ENCODE measurements at regions not wholly inside any gene's neighbourhood (a gene's known extent, or its start where the extent isn't known, plus 50 kb on each side); places are given as distances from the start of the nearest gene placed in this dataset.

DNA sequence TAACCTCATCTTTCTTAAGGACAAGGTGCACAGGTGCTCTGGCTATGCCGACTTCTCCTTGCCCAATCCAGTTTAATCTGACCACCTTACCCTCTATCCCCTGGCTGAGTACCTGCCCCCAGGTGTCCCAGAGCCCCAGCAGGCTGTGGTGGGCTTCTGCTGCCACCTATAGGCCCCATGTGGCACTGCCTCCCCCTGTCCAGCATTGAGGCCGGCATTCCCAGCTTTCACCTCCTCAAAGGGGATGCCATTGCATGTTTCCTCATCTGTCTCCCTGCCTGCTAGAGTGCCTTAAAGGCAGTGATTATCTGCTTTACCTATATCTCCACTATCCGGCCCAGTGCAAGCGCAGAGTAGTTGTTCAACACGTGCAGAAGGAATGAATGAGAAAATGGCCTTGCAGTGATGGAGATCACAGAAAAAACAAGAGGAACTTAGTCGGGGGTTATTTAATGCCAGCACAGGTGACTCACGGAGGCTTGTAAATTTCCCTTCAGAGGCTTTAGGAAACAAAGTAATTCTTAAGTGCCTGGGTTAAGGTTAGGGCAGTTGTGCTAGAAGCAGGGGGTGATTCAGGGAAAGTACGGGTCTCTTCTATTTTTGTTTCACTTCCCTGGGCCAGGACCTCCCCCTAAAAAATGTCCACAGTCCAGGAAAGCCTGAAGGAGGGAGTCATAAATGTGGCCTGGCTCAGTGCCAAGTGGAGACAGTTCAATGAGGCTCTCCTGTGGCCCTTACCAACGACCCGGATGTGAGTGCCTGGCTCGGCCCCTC lies 131.8 kb upstream of the NGF start:
- H3K79me2 ChIP-seq (ENCODE audit: control insufficient read depth, insufficient read depth, low read length, unreplicated experiment), result no peaks in the 10 kb centered on the region
- peak overlapping the region; percentile 54 for H3K27ac ChIP-seq (ENCODE audit: low read depth, low read length)
- peaks cover 8% of the 10 kb centered on the region for H3K4me1 ChIP-seq (ENCODE audit: control insufficient read depth, insufficient read depth, low read length, unreplicated experiment)
- H3K36me3 ChIP-seq (ENCODE audit: insufficient read depth, low read length), result no peaks in the 10 kb centered on the region
- peak overlapping the region; percentile 31; the same call in 1 of the 2 replicates for H3K4me3 ChIP-seq (ENCODE audit: low read depth, low read length)
- H2AFZ ChIP-seq (ENCODE audit: low read length, unreplicated experiment), result peak overlapping the region; percentile 58
- H3K27me3 ChIP-seq (ENCODE audit: insufficient read depth, low read length), result no peaks in the 10 kb centered on the region

DNA sequence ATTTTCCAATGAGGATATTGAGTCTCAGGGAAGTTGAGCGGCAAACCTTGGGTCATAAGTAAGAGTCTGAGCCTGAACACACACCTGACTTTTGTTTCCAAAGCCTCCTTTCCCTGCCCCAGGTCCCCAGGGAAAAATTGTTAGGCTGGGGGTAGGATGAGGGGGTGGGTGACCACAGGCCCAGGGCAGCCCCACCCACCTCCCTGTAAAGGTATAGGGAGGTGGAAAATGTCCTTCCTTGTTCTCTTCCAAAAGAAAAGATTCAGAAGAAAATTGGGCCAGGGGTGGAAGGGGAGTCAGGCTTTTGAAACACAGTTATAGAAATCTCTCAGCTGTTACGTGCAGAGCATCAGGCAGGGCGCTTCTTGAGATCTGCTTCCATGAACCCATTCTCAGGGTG lies 129.7 kb upstream of the NGF start:
- H3K79me2 ChIP-seq (ENCODE audit: control insufficient read depth, insufficient read depth, low read length, unreplicated experiment), result no peaks in the 10 kb centered on the region
- H3K36me3 ChIP-seq (ENCODE audit: insufficient read depth, low read length), result no peaks in the 10 kb centered on the region
- H3K4me1 ChIP-seq (ENCODE audit: control insufficient read depth, insufficient read depth, low read length, unreplicated experiment), result peaks cover 8% of the 10 kb centered on the region
- no peaks in the 10 kb centered on the region for H3K27me3 ChIP-seq (ENCODE audit: insufficient read depth, low read length)
- no peak overlapping the region for H2AFZ ChIP-seq (ENCODE audit: low read length, unreplicated experiment)
- H3K27ac ChIP-seq (ENCODE audit: low read depth, low read length), result no peak overlapping the region
- H3K4me3 ChIP-seq (ENCODE audit: low read depth, low read length), result no peak overlapping the region

DNA sequence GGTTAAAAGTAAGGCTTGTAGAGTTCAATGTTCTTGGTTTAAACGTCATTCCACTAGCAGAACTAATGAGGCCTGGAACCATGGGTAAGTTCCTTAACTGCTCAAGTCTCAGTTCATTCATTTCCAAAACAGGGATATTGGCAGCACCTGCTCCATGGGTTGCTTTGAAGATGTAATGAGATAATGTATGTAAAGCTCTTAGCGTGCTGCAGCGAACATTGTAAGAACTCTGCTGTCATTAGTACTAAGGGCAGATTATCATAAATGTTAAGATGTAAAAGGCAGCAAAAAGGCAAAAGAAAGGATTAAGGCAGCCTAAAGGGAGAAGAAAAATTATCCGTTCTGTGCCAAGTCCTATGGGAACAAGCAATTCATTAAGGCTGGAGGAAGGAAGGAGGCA lies 129.1 kb upstream of the NGF start:
- Histone ChIP-seq H3K27ac (ENCODE audit: low read depth, low read length) (no peak overlapping the region), H3K79me2 (ENCODE audit: control insufficient read depth, insufficient read depth, low read length, unreplicated experiment) (no peaks in the 10 kb centered on the region), H3K4me1 (ENCODE audit: control insufficient read depth, insufficient read depth, low read length, unreplicated experiment) (peaks cover 8% of the 10 kb centered on the region), H2AFZ (ENCODE audit: low read length, unreplicated experiment) (no peak overlapping the region), H3K36me3 (ENCODE audit: insufficient read depth, low read length) (no peaks in the 10 kb centered on the region), H3K27me3 (ENCODE audit: insufficient read depth, low read length) (no peaks in the 10 kb centered on the region), H3K4me3 (ENCODE audit: low read depth, low read length) (no peak overlapping the region)

DNA sequence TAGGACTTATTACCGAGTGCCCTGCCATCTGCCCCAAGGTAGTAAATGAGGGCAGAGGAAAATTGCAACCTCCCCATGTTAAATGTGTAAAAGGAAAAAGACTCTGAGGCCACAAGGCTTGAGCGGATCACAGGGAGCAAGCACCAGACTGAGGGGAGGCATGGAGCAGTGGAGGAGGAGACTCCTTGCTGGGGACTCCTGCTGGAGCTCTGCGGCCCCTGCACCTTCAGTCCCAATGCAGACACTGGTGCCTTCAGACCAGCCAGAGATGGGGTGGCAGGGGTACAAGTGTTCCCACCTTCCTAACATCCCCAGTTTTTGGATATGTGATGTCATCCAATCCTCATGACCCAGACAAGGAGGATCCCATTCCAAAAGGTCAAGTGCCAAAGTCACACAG lies 128.4 kb upstream of the NGF start:
- H3K79me2 ChIP-seq (ENCODE audit: control insufficient read depth, insufficient read depth, low read length, unreplicated experiment), result no peaks in the 10 kb centered on the region
- H3K27ac ChIP-seq (ENCODE audit: low read depth, low read length), result no peak overlapping the region
- H3K36me3 ChIP-seq (ENCODE audit: insufficient read depth, low read length), result no peaks in the 10 kb centered on the region
- peaks cover 8% of the 10 kb centered on the region for H3K4me1 ChIP-seq (ENCODE audit: control insufficient read depth, insufficient read depth, low read length, unreplicated experiment)
- no peaks in the 10 kb centered on the region for H3K27me3 ChIP-seq (ENCODE audit: insufficient read depth, low read length)
- no peak overlapping the region for H2AFZ ChIP-seq (ENCODE audit: low read length, unreplicated experiment)
- H3K4me3 ChIP-seq (ENCODE audit: low read depth, low read length), result no peak overlapping the region

DNA sequence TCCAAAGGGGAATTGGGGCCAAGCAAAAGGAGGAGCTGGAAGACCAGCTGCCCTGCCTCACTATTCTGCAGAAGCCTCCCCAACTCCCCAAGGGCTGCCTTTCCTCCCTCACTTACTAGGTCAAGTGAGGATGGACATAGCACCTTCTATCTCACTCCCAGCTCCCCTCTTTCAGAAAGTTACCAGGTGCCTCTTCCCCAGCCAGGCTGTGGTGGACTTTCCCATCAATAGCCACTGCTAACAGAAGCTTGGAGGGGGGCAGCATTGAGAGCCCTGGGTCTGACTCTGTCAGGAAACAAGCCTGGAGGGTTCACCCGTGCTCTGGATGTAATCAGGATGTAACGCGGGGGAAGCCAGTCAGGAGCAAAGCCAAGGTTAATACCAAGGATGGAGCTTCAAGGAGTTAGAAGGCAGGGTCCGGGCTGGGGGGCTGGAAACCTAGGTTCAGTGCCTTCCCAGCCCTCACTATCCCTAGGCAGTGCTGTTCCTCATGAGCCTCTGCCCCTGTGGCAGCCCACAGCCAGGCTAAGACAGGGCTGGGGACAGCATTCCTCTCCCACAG lies 127.8 kb upstream of the NGF start:
- Histone ChIP-seq H3K27ac (ENCODE audit: low read depth, low read length) (no peak overlapping the region), H3K4me1 (ENCODE audit: control insufficient read depth, insufficient read depth, low read length, unreplicated experiment) (peaks cover 8% of the 10 kb centered on the region), H3K27me3 (ENCODE audit: insufficient read depth, low read length) (no peaks in the 10 kb centered on the region), H2AFZ (ENCODE audit: low read length, unreplicated experiment) (no peak overlapping the region), H3K36me3 (ENCODE audit: insufficient read depth, low read length) (no peaks in the 10 kb centered on the region), H3K79me2 (ENCODE audit: control insufficient read depth, insufficient read depth, low read length, unreplicated experiment) (no peaks in the 10 kb centered on the region), H3K4me3 (ENCODE audit: low read depth, low read length) (no peak overlapping the region)

DNA sequence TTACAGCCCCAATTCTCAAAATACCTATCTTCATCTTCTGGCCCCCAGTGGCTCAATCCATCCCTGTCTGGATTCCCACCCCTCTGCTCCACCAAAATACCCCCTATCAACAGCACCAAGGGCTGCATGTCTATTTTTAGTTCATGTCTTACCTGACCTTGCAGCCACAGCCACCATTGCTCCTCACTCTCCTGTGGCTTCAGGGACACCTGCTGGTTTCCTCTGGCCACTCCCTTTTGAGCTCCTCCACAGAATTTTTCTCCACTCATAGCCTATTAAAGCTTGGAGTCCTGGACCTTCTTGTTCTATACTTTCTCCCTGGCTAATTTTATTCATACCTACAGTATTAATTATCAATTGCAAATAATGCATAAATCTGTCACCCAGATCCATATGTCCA lies 125.3 kb upstream of the NGF start:
- Histone ChIP-seq H3K36me3 (ENCODE audit: insufficient read depth, low read length) (no peaks in the 10 kb centered on the region), H3K27ac (ENCODE audit: low read depth, low read length) (no peak overlapping the region), H3K79me2 (ENCODE audit: control insufficient read depth, insufficient read depth, low read length, unreplicated experiment) (no peaks in the 10 kb centered on the region), H3K4me3 (ENCODE audit: low read depth, low read length) (no peak overlapping the region), H3K27me3 (ENCODE audit: insufficient read depth, low read length) (no peaks in the 10 kb centered on the region), H2AFZ (ENCODE audit: low read length, unreplicated experiment) (no peak overlapping the region), H3K4me1 (ENCODE audit: control insufficient read depth, insufficient read depth, low read length, unreplicated experiment) (no peaks in the 10 kb centered on the region)

DNA sequence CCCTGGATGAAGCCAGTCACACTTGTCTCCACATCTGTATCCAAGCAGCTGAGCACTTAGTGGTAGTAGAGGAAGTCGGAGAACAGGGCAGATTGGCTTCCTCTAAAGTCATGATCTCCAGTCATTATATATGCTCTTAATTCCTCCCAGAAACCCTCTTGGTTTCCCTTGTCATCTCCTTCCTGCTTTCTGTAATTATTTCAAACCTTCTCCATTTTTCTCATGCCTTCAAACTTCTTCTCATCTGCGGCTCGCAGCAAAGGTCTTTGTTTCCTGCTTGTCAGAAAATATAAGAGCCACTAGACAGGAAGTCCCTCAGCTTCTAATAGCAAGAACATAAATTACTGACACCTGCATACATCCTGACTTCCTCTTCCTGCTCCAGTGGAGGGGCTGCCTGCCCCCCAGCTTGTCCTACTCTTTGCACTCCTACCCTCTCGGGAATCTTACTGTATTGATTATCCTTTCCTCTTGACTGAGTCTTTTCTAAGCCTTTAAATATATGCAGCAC lies 124.6 kb upstream of the NGF start:
- no peak overlapping the region for H3K4me3 ChIP-seq (ENCODE audit: low read depth, low read length)
- no peaks in the 10 kb centered on the region for H3K4me1 ChIP-seq (ENCODE audit: control insufficient read depth, insufficient read depth, low read length, unreplicated experiment)
- no peaks in the 10 kb centered on the region for H3K27me3 ChIP-seq (ENCODE audit: insufficient read depth, low read length)
- H2AFZ ChIP-seq (ENCODE audit: low read length, unreplicated experiment), result no peak overlapping the region
- H3K36me3 ChIP-seq (ENCODE audit: insufficient read depth, low read length), result no peaks in the 10 kb centered on the region
- no peak overlapping the region for H3K27ac ChIP-seq (ENCODE audit: low read depth, low read length)
- H3K79me2 ChIP-seq (ENCODE audit: control insufficient read depth, insufficient read depth, low read length, unreplicated experiment), result no peaks in the 10 kb centered on the region

DNA sequence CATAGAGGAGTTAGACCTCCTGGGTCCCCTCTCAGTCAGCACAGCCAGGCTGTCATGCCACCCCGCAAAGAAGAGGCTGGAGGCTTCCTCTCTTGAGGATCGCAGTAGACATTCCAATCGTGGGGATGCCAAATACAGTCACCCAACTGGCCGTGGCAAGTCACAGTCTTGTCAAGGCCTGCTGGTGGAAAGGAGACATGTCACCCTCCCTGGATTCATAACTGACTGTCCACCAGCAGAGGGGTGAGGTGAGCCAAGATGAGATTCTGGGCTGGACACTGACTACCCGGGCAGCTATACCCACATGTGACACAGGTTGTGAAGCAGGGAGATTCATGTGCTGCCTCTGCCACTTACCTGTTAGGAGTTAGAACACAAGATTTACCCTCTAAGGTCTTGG lies 123.5 kb upstream of the NGF start:
- Histone ChIP-seq H3K27me3 (ENCODE audit: insufficient read depth, low read length) (no peaks in the 10 kb centered on the region), H3K36me3 (ENCODE audit: insufficient read depth, low read length) (no peaks in the 10 kb centered on the region), H2AFZ (ENCODE audit: low read length, unreplicated experiment) (no peak overlapping the region), H3K27ac (ENCODE audit: low read depth, low read length) (no peak overlapping the region), H3K4me3 (ENCODE audit: low read depth, low read length) (no peak overlapping the region), H3K4me1 (ENCODE audit: control insufficient read depth, insufficient read depth, low read length, unreplicated experiment) (peaks cover 4% of the 10 kb centered on the region), H3K79me2 (ENCODE audit: control insufficient read depth, insufficient read depth, low read length, unreplicated experiment) (no peaks in the 10 kb centered on the region)

DNA sequence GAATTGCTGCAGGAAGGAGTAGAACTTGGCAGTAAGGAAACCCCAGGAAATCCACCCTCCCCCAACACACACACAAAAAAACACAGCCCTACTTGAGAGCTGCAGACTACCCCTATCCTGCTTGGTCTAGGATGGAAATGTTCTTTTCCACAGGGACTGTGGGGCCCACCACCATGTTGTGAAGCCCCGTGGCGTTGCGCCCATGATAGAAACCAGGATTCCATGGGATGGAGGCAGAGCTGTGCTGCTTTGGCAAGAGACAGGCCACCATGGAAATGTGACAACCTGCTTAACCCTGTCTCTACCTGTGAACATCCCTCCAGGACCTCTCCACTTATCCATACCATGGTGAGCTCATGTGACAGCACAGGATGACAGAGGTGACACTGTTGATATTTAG lies 121.1 kb upstream of the NGF start:
- H3K27ac ChIP-seq (ENCODE audit: low read depth, low read length), result no peak overlapping the region
- no peaks in the 10 kb centered on the region for H3K79me2 ChIP-seq (ENCODE audit: control insufficient read depth, insufficient read depth, low read length, unreplicated experiment)
- H3K4me1 ChIP-seq (ENCODE audit: control insufficient read depth, insufficient read depth, low read length, unreplicated experiment), result peaks cover 9% of the 10 kb centered on the region

DNA sequence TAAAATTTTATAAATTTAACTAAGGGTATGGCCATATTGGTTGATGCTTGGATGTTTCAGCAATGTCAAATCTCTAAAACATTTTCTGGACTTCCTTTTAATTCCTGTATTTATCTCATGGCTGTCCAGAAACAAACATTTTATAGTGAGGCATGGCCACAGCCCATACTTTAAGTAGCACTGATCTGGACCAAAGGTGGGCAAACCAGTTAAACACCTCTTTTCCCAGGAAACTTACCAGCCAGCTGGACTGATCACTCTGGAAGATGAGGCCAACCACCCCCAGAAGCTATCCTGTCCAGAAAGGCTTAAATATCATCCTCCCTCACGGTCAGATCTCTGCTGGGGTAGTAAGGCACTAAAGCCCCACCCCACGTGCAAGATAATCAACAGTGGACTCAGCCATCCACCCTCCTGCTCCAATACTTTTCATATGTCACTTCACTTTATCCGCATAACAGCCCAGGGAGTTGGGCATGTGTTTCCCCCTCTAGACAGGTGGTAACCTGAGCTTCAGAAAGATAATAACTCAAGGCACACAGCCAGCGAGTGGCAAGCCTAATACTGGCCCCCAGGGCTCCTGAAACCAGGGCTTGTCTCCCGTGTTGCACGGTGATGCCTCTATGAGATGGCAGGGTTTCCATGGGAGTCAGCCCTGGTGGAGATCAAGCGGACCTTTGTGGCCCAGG lies 120.5 kb upstream of the NGF start:
- H3K4me3 ChIP-seq (ENCODE audit: low read depth, low read length), result no peak overlapping the region
- H2AFZ ChIP-seq (ENCODE audit: low read length, unreplicated experiment), result no peak overlapping the region
- no peak overlapping the region for H3K27ac ChIP-seq (ENCODE audit: low read depth, low read length)
- no peaks in the 10 kb centered on the region for H3K27me3 ChIP-seq (ENCODE audit: insufficient read depth, low read length)
- H3K36me3 ChIP-seq (ENCODE audit: insufficient read depth, low read length), result no peaks in the 10 kb centered on the region
- no peaks in the 10 kb centered on the region for H3K79me2 ChIP-seq (ENCODE audit: control insufficient read depth, insufficient read depth, low read length, unreplicated experiment)
- H3K4me1 ChIP-seq (ENCODE audit: control insufficient read depth, insufficient read depth, low read length, unreplicated experiment), result peaks cover 9% of the 10 kb centered on the region

More for the DNA sequence above, 121.1 kb upstream of the NGF start:
- H3K36me3 ChIP-seq (ENCODE audit: insufficient read depth, low read length), result no peaks in the 10 kb centered on the region
- H3K4me3 ChIP-seq (ENCODE audit: low read depth, low read length), result no peak overlapping the region
- H2AFZ ChIP-seq (ENCODE audit: low read length, unreplicated experiment), result no peak overlapping the region
- H3K27me3 ChIP-seq (ENCODE audit: insufficient read depth, low read length), result no peaks in the 10 kb centered on the region

All from ACC112 (cell line).